Activated CD4-positive, alpha-beta memory T cell treated with anti-CD3 and anti-CD28 coated beads, Interleukin-2, amount 10 ng/mL, durations not matched to agents 7 days and 5 days (primary cell): ENCODE measurements at regions not wholly inside any gene's neighbourhood (a gene's known extent, or its start where the extent isn't known, plus 50 kb on each side); places are given as distances from the start of the nearest gene placed in this dataset.

ENCODE experiments used
- CTCF ChIA-PET: fragments of 350-600 bp; sonication (Branson Sonifier 250); formaldehyde crosslinking; loops from one replicate; lab custom pipeline; 2021; ENCODE audit warnings: antibody characterized with exemption, inconsistent platforms; lab: Charles Lee
- POLR2A ChIA-PET: fragments of 350-600 bp; sonication (Branson Sonifier 250); formaldehyde crosslinking; loops from one replicate; lab custom pipeline; 2021; ENCODE audit warnings: antibody characterized with exemption; lab: Charles Lee
- DNase-seq: peaks from one replicate; pipeline ENCODE4 v3.0.0-alpha.2; 2020
- H3K27ac Mint-ChIP-seq: one replicate; pipeline ENCODE4 v1.8.0; 2021; ENCODE audit warnings: mild to moderate bottlenecking, mixed read lengths
- H3K27me3 Mint-ChIP-seq: one replicate; pipeline ENCODE4 v1.8.0; 2021; ENCODE audit warnings: mixed read lengths
- H3K36me3 Mint-ChIP-seq: one replicate; pipeline ENCODE4 v1.8.0; 2021; ENCODE audit warnings: low read depth, mixed read lengths
- H3K4me1 Mint-ChIP-seq: one replicate; pipeline ENCODE4 v1.8.0; 2021; ENCODE audit warnings: mixed read lengths
- H3K4me3 Mint-ChIP-seq: one replicate; pipeline ENCODE4 v1.8.0; 2021; ENCODE audit warnings: mild to moderate bottlenecking, mixed read lengths
- H3K9me3 Mint-ChIP-seq: one replicate; pipeline ENCODE4 v1.8.0; 2021; ENCODE audit warnings: mixed read lengths

DNA sequence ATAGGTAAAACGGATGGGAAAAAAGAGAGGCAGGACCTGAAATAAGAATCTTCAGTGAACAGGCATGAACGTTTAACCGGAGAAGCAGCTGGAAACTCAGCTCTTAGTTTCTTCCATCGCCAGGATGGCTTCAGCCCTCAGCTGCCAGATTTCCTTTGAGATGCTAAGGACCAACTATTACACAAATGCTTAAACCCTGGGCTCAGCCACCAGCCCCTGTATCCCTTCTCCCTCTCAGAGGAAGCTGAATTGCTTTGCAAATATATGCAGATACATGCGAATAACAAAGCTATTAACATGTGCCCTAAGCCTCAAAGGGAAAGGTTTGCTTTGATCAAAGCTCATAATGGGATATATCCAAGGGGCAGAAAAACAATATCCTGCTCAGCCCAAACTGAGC is 515.1 kb downstream of the OMA1 start:
- Mint-ChIP-seq H3K27ac (no peak overlapping the region), H3K4me1 (no peaks in the 10 kb centered on the region), H3K36me3 (no peaks in the 10 kb centered on the region), H3K27me3 (peaks cover 6% of the 10 kb centered on the region), H3K4me3 (no peak overlapping the region), H3K9me3 (no peaks in the 10 kb centered on the region)
- DNase-seq = no peak
- POLR2A ChIA-PET = no interaction called here
- CTCF ChIA-PET = no interaction called here

DNA sequence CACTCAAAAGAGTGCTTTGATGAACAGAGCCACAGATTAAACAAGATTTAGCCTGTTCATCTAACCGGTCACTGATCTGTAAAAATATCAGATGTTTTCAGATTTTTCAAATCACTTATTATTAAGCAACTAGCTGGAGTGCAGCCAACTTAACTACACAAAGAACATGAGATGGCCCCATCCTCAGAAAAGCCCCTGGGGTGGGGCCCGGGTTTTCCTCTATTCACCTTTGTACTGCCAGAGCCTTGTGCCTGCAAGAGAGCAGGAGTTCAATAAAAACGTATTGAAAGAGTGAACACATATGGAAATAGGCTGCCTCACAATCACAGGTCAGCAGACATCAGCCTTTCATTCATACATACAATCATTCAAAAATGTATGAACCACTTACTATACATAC is 516.1 kb downstream of the OMA1 start:
- Mint-ChIP-seq H3K4me1 (no peaks in the 10 kb centered on the region), H3K27me3 (peaks cover 6% of the 10 kb centered on the region), H3K27ac (no peak overlapping the region), H3K36me3 (no peaks in the 10 kb centered on the region), H3K9me3 (no peaks in the 10 kb centered on the region), H3K4me3 (no peak overlapping the region)
- CTCF ChIA-PET = no interaction called here
- DNase-seq = no peak
- POLR2A ChIA-PET = no interaction called here

DNA sequence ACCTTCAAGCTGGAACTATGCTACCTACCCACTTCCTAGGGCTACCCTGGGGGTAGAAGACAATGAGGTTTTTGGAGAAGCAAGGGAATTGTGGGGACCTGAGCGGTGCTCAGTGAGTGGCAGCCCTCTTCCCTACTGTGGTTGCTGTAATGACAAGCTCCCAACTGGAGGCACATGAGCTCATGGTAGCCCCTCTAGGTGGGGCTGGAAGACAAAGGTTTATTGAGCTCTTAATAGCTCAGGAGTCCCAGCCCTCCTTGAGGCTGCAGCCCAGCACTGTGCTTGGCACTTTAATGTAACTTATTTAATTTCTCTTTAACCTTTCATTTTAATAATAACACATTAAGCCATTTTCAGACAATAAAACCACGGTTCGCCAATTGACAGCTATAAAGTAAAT is 528.9 kb downstream of the OMA1 start:
- CTCF ChIA-PET = no interaction called here
- no peaks in the 10 kb centered on the region for H3K27me3 Mint-ChIP-seq

DNA sequence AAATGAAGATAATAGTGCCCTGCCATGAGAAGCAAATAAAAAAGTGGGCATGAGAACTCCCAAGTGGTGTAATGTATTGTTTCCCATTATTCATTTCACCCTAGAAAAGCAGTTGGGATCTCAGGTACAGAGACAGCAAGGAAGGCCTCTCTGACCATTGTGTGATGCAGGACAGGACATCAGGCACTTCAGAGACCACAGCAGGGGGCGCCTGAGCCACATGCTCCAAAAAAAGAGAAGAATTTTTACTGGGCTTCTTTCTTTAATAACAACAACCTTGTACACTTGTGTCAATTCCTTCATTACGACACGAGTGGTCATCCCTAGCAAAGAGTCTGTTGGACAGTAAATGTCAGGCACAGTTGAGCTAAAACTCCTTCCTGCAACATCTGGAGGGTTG is 533.3 kb downstream of the OMA1 start:
- no peaks in the 10 kb centered on the region for H3K36me3 Mint-ChIP-seq
- no peak overlapping the region for H3K4me3 Mint-ChIP-seq

More for the DNA sequence above, 528.9 kb downstream of the OMA1 start:
- POLR2A ChIA-PET = no interaction called here
- no peak overlapping the region for H3K27ac Mint-ChIP-seq
- H3K4me1 Mint-ChIP-seq = no peaks in the 10 kb centered on the region
- no peaks in the 10 kb centered on the region for H3K36me3 Mint-ChIP-seq
- H3K9me3 Mint-ChIP-seq = no peaks in the 10 kb centered on the region
- no peak overlapping the region for H3K4me3 Mint-ChIP-seq
- DNase-seq = no peak

DNA sequence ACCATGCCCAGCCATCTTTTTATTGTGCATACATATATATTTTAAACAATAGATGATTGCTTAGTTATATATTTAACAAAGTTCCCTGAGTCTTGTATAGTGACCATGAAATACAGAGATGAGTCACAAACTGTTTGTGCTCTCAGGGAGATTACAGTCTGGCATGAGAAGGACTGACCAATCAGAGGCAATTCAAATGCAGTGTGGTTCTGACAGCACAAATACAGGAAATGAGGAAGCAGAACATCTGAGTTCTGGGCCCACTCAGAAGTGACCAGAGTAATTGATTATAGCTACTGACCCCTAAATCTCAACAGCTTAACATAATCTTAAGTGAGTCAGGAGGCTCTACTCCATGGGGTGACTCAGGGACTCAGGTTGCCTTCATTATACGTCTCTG is 534.5 kb downstream of the OMA1 start:
- Mint-ChIP-seq H3K9me3 (no peaks in the 10 kb centered on the region), H3K4me1 (no peaks in the 10 kb centered on the region), H3K27ac (no peak overlapping the region), H3K27me3 (no peaks in the 10 kb centered on the region), H3K36me3 (no peaks in the 10 kb centered on the region), H3K4me3 (no peak overlapping the region)
- DNase-seq = no peak
- CTCF ChIA-PET = no interaction called here
- POLR2A ChIA-PET = no interaction called here

More for the DNA sequence above, 533.3 kb downstream of the OMA1 start:
- no peaks in the 10 kb centered on the region for H3K4me1 Mint-ChIP-seq
- H3K27me3 Mint-ChIP-seq = no peaks in the 10 kb centered on the region
- ChIA-PET POLR2A (no interaction called here), CTCF (no interaction called here)
- no peak overlapping the region for H3K27ac Mint-ChIP-seq
- DNase-seq = no peak
- no peaks in the 10 kb centered on the region for H3K9me3 Mint-ChIP-seq

DNA sequence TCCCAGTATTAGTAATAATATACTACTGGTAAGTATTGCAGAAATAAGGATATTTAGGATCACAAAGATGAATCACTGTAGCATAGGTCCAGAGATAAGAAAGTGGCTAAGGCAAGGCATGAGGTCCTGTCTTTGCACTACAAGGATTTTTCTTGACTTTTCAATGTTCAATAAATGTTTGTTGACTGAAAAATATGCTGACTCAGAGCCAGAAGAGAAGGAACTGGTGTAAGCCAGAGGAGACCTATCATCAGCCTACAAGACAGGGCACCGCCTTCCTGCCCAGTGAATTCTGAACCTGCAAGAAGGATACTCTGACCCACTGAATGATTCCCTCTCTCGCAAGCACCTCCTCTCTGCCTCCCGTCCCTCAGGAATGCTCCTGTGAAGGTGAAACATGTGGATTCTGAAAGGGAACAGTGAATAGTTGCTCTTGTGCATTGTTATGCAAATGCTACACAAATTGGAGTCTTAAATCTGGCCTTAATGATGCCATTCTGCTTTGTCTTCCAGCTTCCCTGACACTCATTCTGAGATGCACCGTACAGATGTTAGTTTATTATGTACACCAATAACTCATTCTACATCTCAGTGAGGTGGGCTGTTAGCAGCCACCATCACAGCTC is 540.0 kb downstream of the OMA1 start:
- Mint-ChIP-seq H3K4me3 (no peak overlapping the region), H3K9me3 (no peaks in the 10 kb centered on the region), H3K4me1 (no peaks in the 10 kb centered on the region), H3K27me3 (no peaks in the 10 kb centered on the region), H3K36me3 (no peaks in the 10 kb centered on the region), H3K27ac (no peak overlapping the region)
- DNase-seq = no peak
- ChIA-PET POLR2A (no interaction called here), CTCF (interaction anchor here (1.0 kb wide), 1 partner anchor 80 kb away, joined by 3 read pairs; no protein-coding TSS in a partner anchor)

DNA sequence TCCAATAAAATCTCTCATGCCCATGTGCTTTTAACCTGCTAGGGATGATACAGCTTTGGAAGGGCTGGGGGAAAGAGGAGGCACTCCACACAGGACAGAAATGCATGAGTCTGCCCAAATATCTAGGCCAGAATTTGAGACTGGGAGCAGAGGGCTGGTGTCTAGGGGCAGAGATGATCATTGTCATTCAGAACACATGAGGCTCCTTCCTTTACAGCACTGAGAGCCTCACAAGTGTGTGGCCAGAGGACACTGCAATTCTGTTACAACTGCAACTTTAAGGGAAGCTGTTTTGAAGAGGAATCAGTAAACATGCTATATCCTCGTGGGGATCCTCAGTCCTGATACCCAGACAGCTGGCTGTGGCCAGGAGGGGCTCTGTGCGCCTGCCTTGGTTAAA is 541.3 kb downstream of the OMA1 start:
- no peak overlapping the region for H3K4me3 Mint-ChIP-seq
- no peaks in the 10 kb centered on the region for H3K36me3 Mint-ChIP-seq
- no peak for DNase-seq
- CTCF ChIA-PET = interaction anchor here (1.0 kb wide), 1 partner anchor 19 kb away, joined by 3 read pairs; no protein-coding TSS in a partner anchor
- no peaks in the 10 kb centered on the region for H3K4me1 Mint-ChIP-seq
- H3K27ac Mint-ChIP-seq = no peak overlapping the region
- POLR2A ChIA-PET = no interaction called here
- H3K9me3 Mint-ChIP-seq = no peaks in the 10 kb centered on the region
- H3K27me3 Mint-ChIP-seq = no peaks in the 10 kb centered on the region

DNA sequence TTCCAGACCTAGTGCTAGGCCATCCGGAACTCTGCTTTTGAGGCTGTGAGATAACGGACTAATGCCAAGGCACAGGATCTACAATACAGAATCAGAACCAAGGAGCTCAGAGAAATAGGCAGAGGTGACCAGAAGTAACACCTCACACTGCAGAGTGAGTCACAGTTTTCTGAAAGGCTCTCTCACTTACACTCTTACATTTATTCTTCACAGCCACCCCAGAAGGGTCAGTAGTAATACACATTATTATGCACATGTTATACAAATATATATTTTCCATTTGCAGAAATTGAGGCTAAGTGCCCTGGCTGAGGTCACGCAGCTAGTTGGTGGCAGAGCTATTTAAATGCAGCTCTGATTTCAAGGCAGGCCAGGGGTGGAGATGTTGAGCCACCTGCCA is 542.5 kb downstream of the OMA1 start:
- Mint-ChIP-seq H3K36me3 (no peaks in the 10 kb centered on the region), H3K9me3 (no peaks in the 10 kb centered on the region), H3K27ac (no peak overlapping the region), H3K27me3 (no peaks in the 10 kb centered on the region), H3K4me3 (no peak overlapping the region), H3K4me1 (no peaks in the 10 kb centered on the region)
- no peak for DNase-seq
- ChIA-PET POLR2A (no interaction called here), CTCF (no interaction called here)

DNA sequence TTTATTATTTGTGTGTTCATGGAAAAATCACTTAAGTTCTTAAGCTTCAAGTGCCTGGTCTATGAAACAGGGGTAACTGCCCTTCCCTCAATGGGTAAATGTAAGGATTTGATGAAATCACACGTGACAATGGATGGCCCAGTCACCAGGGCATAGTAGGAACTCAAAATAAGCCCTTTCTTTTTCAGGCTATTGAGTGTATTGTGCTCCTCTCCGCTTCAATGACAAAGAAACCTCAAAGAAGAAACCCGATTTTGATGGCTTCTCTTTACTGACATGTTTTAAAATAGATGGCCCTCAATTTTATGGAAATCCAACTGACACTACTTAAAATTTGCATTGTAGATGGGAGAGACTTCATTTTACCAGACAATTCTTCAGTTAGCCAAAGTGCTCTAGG is 543.5 kb downstream of the OMA1 start:
- ChIA-PET CTCF (no interaction called here), POLR2A (no interaction called here)
- H3K27ac Mint-ChIP-seq = no peak overlapping the region
- H3K36me3 Mint-ChIP-seq = no peaks in the 10 kb centered on the region
- no peak overlapping the region for H3K4me3 Mint-ChIP-seq
- H3K9me3 Mint-ChIP-seq = no peaks in the 10 kb centered on the region
- H3K27me3 Mint-ChIP-seq = no peaks in the 10 kb centered on the region
- no peaks in the 10 kb centered on the region for H3K4me1 Mint-ChIP-seq
- no peak for DNase-seq

DNA sequence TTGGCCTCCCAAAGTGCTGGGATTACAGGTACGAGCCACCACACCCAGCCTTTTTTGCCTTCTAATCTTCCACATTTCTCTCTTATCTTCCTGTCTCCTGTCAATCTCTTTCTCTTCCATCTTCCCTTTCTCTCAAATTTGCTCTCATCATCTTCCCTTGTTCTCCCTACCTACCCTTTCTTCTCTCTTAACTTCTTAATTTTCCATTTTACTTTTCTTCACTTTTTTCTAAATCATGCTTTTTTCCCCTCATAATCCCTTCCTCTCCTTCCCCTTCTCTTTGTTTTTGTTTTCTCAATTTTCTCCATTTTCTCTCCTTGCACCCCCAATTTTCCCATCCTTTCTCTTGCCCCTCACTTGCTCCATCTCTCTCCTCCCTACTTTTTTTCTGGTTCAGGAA is 545.7 kb downstream of the OMA1 start:
- H3K4me3 Mint-ChIP-seq = no peak overlapping the region
- ChIA-PET CTCF (no interaction called here), POLR2A (no interaction called here)
- H3K4me1 Mint-ChIP-seq = no peaks in the 10 kb centered on the region
- no peak overlapping the region for H3K27ac Mint-ChIP-seq
- no peaks in the 10 kb centered on the region for H3K36me3 Mint-ChIP-seq
- no peak for DNase-seq
- no peaks in the 10 kb centered on the region for H3K9me3 Mint-ChIP-seq
- no peaks in the 10 kb centered on the region for H3K27me3 Mint-ChIP-seq

DNA sequence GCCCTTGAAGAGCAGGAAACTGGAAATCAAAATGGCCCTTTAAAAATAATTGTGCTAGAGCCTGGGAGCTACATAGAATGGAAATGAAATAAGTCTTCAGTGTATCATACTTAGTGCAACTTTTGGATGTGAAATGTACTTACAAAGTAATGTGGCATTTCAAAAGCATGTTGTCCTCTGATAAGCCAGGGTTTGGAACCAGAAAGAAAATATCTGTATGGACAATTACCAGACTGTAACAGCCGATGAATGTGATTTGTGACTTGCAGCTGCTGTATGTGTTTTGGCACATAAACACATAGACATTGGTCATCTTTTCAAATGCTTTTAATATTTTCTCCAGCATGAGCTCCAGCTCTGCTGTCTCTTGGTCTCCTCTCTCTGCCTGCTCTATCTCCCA is 546.4 kb downstream of the OMA1 start:
- no peak overlapping the region for H3K27ac Mint-ChIP-seq
- no peaks in the 10 kb centered on the region for H3K27me3 Mint-ChIP-seq
- no peaks in the 10 kb centered on the region for H3K4me1 Mint-ChIP-seq
- POLR2A ChIA-PET = no interaction called here
- no peaks in the 10 kb centered on the region for H3K9me3 Mint-ChIP-seq
- H3K36me3 Mint-ChIP-seq = no peaks in the 10 kb centered on the region
- DNase-seq = no peak
- CTCF ChIA-PET = interaction anchor here (0.7 kb wide), 1 partner anchor 14 kb away, joined by 6 read pairs; no protein-coding TSS in a partner anchor
- H3K4me3 Mint-ChIP-seq = no peak overlapping the region

DNA sequence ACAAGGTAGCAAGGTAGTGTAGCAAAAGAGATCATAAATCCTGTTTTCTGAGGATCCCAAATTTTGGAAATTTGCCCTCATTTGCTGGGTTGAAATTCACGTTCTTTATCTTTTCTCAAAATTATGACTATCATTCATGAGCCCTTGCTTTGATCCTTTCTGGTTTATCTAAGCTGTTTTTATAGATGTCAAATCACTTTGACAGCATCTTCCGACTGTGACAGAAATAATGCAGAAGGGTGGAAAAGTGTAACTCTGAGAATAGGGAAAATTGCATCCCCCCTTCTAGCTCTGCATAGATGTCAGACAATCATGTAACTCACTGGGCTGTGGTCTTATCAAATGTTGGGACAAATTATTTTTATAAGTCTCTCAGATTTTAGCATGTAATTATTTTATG is 550.1 kb downstream of the OMA1 start:
- Mint-ChIP-seq H3K36me3 (no peaks in the 10 kb centered on the region), H3K4me3 (no peak overlapping the region), H3K27me3 (no peaks in the 10 kb centered on the region), H3K4me1 (no peaks in the 10 kb centered on the region), H3K9me3 (no peaks in the 10 kb centered on the region), H3K27ac (no peak overlapping the region)
- DNase-seq = no peak
- CTCF ChIA-PET = no interaction called here
- POLR2A ChIA-PET = no interaction called here

DNA sequence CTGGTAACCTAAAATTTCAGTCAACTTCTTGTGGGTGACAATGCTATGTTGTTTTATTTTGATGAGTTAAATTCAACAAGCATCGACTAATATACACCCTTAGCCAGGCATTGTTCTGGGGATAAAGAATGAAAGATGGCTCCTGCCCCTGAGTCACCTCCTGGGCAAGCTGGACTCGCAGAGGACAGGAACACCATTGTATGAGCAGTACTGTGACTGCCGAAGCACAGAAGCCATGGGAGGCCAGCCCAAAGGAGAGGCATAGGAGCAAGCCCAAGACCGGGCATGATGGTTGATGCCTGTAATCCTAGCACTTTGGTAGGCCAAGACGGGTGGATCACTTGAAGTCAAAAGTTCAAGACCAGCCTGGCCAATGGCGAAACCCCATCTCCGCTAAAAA is 555.2 kb downstream of the OMA1 start:
- ChIA-PET POLR2A (no interaction called here), CTCF (no interaction called here)
- no peaks in the 10 kb centered on the region for H3K36me3 Mint-ChIP-seq
- no peaks in the 10 kb centered on the region for H3K27me3 Mint-ChIP-seq
- no peaks in the 10 kb centered on the region for H3K4me1 Mint-ChIP-seq
- H3K9me3 Mint-ChIP-seq = no peaks in the 10 kb centered on the region
- no peak for DNase-seq
- H3K27ac Mint-ChIP-seq = no peak overlapping the region
- H3K4me3 Mint-ChIP-seq = no peak overlapping the region

DNA sequence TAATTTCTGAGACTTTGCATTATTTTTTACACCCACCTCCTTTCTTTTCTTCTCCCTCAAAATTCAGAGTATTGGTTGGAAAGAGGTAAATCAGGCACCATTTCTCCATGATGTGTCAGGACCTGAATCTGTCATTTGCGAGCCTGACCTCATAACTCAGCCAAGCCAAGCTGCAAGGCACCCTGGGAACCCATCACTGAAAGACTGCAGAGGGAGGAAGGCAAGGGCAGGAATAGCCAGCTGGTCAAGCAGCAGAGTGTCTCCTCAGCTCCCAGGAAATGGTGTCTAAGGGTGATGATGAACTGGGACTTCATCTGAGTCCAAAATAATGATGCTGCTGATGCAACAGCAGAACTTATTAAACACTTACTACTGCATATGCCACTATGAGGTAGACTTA is 556.6 kb downstream of the OMA1 start:
- Mint-ChIP-seq H3K27ac (no peak overlapping the region), H3K9me3 (no peaks in the 10 kb centered on the region), H3K4me3 (no peak overlapping the region), H3K27me3 (no peaks in the 10 kb centered on the region), H3K4me1 (no peaks in the 10 kb centered on the region), H3K36me3 (no peaks in the 10 kb centered on the region)
- POLR2A ChIA-PET = no interaction called here
- CTCF ChIA-PET = interaction anchor here (0.6 kb wide), 1 partner anchor 9 kb away, joined by 3 read pairs; no protein-coding TSS in a partner anchor
- no peak for DNase-seq
